K562 (cell line): ENCODE measurements at regions not wholly inside any gene's neighbourhood (a gene's known extent, or its start where the extent isn't known, plus 50 kb on each side); places are given as distances from the start of the nearest gene placed in this dataset.

Source experiments
- CREBBP ChIP-seq: IDR thresholded peaks from one replicate; pipeline ENCODE4 v1.6.1; 2012; ENCODE audit warnings: low read depth, mild to moderate bottlenecking, control low read depth, inconsistent platforms, low read length
- ETS2 ChIP-seq: IDR thresholded peaks from 2 replicates; pipeline ENCODE4 v1.6.1; 2016; ENCODE audit warnings: borderline replicate concordance, missing genetic modification characterization, mild to moderate bottlenecking, moderate library complexity, missing compliant biosample characterization; ENCODE audit not compliant: poor library complexity, severe bottlenecking
- FOXK2 ChIP-seq, 2 experiments: fragments of 450-650 bp; IDR thresholded peaks in 1 of 2; conservative IDR thresholded peaks in 1 of 2; 2 replicates each; pipeline ENCODE4 v1.6.1; 2016; ENCODE audit warnings: low read depth in 2 of 2, mild to moderate bottlenecking in 1 of 2
- MEF2A ChIP-seq: IDR thresholded peaks from 2 replicates; pipeline ENCODE4 v1.6.1; 2011; ENCODE audit warnings: low read depth, mild to moderate bottlenecking, low read length, moderate library complexity; ENCODE audit not compliant: control insufficient read depth
- MEIS2 ChIP-seq: fragments of 450-650 bp; IDR thresholded peaks from 2 replicates; pipeline ENCODE4 v1.6.1; 2014; ENCODE audit warnings: mild to moderate bottlenecking; ENCODE audit not compliant: partially characterized antibody
- POU5F1 ChIP-seq: fragments of 150-350 bp; IDR thresholded peaks from 2 replicates; pipeline ENCODE4 v1.6.1; 2014; ENCODE audit warnings: borderline replicate concordance, low read length, low read depth, mild to moderate bottlenecking; ENCODE audit not compliant: partially characterized antibody
- PRPF4 ChIP-seq: fragments of 200-400 bp; formaldehyde crosslinking; IDR thresholded peaks from one replicate; pipeline ENCODE4 v1.6.1; 2017; ENCODE audit warnings: low read length, low read depth, mild to moderate bottlenecking; ENCODE audit not compliant: insufficient read depth, poor library complexity, severe bottlenecking
- SETDB1 ChIP-seq: IDR thresholded peaks from one replicate; pipeline ENCODE4 v1.6.1; 2012; ENCODE audit warnings: low read length, control low read depth, inconsistent platforms
- SP1 ChIP-seq: sonication (generic); formaldehyde crosslinking; IDR thresholded peaks from 2 replicates; pipeline ENCODE4 v1.8.1; 2022; ENCODE audit warnings: mild to moderate bottlenecking, missing genetic modification reagents
- ZBTB7A ChIP-seq: IDR thresholded peaks from 2 replicates; pipeline ENCODE4 v1.6.1; 2011; ENCODE audit warnings: low read depth, mild to moderate bottlenecking, low read length, moderate library complexity, borderline replicate concordance; ENCODE audit not compliant: control insufficient read depth
- ZFPM2 ChIP-seq: fragments of 250-450 bp; sonication (Bioruptor Pico); IDR thresholded peaks from 2 replicates; pipeline ENCODE4 v1.5.1; 2022; ENCODE audit warnings: mild to moderate bottlenecking
- ZNF165 ChIP-seq: fragments of 250-450 bp; sonication (Bioruptor Pico); IDR thresholded peaks from 2 replicates; pipeline ENCODE4 v1.4.0; 2020; ENCODE audit warnings: borderline replicate concordance
- ZNF197 ChIP-seq: fragments of 200-800 bp; sonication (Bioruptor generic); IDR thresholded peaks from 2 replicates; pipeline ENCODE4 v1.6.1; 2016; ENCODE audit warnings: low read depth, missing genetic modification characterization, missing compliant biosample characterization
- ZNF282 ChIP-seq: sonication (generic); formaldehyde crosslinking; IDR thresholded peaks from 2 replicates; pipeline ENCODE4 v1.8.1; 2023; ENCODE audit warnings: missing genetic modification reagents
- TF ChIP-seq, protein P1 (sequence below): fragments of 450-650 bp; IDR thresholded peaks from 2 replicates; pipeline ENCODE4 v1.6.1; 2016; ENCODE audit warnings: mild to moderate bottlenecking, moderate library complexity
- TF ChIP-seq, protein P2 (sequence below): fragments of 450-650 bp; IDR thresholded peaks from 2 replicates; pipeline ENCODE4 v1.6.1; 2016; ENCODE audit warnings: borderline replicate concordance

DNA sequence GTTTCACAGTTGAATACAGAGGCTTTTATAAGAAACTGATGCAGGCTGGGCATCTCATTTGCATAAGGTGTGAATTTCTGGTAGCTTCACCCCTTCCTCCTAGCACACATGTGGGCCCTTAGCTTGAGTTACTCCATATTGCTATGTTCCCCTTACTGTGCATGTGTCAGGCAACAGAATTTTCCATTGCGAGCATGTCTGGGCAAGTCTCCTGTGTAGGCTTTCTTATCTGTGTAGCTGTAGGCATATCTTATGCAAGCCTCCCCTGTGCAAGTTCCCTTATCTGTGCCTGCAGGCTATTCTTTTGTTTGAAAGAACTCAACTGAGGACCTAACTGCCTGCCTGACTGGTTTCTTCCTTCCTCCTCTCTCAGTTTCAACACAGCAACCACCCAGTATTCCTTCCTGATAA lies 597.4 kb upstream of the CDH5 start (continued):
- TF ChIP-seq ZBTB7A (no peak), MEIS2 (peak; percentile 42), PRPF4 (no peak), ZNF197 (peak; percentile 99), CREBBP (no peak), ZNF282 (CRISPR knock-in tag) (no peak), SP1 (CRISPR knock-in tag) (0 out of 2 replicates have a peak, but pooled peaks have one; percentile 32), ZNF165 (CRISPR knock-in tag) (peak; percentile 100), ETS2 (tag) (peak; percentile 99), ZFPM2 (CRISPR knock-in tag) (peak; percentile 99), POU5F1 (no peak), SETDB1 (no peak), MEF2A (no peak), FOXK2 (conservative IDR thresholded peaks at IDR 0.05 in 1 of 2, IDR thresholded peaks at IDR 0.05 in 1 of 2; ENCODE audit: low read depth in 2 of 2) (0 out of 4 replicates have a peak, but pooled peaks of 1 of the 2 experiments have one; percentile 35)
- TF ChIP-seq, protein P1, sequence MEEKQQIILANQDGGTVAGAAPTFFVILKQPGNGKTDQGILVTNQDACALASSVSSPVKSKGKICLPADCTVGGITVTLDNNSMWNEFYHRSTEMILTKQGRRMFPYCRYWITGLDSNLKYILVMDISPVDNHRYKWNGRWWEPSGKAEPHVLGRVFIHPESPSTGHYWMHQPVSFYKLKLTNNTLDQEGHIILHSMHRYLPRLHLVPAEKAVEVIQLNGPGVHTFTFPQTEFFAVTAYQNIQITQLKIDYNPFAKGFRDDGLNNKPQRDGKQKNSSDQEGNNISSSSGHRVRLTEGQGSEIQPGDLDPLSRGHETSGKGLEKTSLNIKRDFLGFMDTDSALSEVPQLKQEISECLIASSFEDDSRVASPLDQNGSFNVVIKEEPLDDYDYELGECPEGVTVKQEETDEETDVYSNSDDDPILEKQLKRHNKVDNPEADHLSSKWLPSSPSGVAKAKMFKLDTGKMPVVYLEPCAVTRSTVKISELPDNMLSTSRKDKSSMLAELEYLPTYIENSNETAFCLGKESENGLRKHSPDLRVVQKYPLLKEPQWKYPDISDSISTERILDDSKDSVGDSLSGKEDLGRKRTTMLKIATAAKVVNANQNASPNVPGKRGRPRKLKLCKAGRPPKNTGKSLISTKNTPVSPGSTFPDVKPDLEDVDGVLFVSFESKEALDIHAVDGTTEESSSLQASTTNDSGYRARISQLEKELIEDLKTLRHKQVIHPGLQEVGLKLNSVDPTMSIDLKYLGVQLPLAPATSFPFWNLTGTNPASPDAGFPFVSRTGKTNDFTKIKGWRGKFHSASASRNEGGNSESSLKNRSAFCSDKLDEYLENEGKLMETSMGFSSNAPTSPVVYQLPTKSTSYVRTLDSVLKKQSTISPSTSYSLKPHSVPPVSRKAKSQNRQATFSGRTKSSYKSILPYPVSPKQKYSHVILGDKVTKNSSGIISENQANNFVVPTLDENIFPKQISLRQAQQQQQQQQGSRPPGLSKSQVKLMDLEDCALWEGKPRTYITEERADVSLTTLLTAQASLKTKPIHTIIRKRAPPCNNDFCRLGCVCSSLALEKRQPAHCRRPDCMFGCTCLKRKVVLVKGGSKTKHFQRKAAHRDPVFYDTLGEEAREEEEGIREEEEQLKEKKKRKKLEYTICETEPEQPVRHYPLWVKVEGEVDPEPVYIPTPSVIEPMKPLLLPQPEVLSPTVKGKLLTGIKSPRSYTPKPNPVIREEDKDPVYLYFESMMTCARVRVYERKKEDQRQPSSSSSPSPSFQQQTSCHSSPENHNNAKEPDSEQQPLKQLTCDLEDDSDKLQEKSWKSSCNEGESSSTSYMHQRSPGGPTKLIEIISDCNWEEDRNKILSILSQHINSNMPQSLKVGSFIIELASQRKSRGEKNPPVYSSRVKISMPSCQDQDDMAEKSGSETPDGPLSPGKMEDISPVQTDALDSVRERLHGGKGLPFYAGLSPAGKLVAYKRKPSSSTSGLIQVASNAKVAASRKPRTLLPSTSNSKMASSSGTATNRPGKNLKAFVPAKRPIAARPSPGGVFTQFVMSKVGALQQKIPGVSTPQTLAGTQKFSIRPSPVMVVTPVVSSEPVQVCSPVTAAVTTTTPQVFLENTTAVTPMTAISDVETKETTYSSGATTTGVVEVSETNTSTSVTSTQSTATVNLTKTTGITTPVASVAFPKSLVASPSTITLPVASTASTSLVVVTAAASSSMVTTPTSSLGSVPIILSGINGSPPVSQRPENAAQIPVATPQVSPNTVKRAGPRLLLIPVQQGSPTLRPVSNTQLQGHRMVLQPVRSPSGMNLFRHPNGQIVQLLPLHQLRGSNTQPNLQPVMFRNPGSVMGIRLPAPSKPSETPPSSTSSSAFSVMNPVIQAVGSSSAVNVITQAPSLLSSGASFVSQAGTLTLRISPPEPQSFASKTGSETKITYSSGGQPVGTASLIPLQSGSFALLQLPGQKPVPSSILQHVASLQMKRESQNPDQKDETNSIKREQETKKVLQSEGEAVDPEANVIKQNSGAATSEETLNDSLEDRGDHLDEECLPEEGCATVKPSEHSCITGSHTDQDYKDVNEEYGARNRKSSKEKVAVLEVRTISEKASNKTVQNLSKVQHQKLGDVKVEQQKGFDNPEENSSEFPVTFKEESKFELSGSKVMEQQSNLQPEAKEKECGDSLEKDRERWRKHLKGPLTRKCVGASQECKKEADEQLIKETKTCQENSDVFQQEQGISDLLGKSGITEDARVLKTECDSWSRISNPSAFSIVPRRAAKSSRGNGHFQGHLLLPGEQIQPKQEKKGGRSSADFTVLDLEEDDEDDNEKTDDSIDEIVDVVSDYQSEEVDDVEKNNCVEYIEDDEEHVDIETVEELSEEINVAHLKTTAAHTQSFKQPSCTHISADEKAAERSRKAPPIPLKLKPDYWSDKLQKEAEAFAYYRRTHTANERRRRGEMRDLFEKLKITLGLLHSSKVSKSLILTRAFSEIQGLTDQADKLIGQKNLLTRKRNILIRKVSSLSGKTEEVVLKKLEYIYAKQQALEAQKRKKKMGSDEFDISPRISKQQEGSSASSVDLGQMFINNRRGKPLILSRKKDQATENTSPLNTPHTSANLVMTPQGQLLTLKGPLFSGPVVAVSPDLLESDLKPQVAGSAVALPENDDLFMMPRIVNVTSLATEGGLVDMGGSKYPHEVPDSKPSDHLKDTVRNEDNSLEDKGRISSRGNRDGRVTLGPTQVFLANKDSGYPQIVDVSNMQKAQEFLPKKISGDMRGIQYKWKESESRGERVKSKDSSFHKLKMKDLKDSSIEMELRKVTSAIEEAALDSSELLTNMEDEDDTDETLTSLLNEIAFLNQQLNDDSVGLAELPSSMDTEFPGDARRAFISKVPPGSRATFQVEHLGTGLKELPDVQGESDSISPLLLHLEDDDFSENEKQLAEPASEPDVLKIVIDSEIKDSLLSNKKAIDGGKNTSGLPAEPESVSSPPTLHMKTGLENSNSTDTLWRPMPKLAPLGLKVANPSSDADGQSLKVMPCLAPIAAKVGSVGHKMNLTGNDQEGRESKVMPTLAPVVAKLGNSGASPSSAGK = peak; percentile 89
- TF ChIP-seq, protein P2, sequence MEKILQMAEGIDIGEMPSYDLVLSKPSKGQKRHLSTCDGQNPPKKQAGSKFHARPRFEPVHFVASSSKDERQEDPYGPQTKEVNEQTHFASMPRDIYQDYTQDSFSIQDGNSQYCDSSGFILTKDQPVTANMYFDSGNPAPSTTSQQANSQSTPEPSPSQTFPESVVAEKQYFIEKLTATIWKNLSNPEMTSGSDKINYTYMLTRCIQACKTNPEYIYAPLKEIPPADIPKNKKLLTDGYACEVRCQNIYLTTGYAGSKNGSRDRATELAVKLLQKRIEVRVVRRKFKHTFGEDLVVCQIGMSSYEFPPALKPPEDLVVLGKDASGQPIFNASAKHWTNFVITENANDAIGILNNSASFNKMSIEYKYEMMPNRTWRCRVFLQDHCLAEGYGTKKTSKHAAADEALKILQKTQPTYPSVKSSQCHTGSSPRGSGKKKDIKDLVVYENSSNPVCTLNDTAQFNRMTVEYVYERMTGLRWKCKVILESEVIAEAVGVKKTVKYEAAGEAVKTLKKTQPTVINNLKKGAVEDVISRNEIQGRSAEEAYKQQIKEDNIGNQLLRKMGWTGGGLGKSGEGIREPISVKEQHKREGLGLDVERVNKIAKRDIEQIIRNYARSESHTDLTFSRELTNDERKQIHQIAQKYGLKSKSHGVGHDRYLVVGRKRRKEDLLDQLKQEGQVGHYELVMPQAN = no peak
